Lower leg skin (tissue), 3 donors: ENCODE measurements at regions not wholly inside any gene's neighbourhood (a gene's known extent, or its start where the extent isn't known, plus 50 kb on each side); places are given as distances from the start of the nearest gene placed in this dataset.

Experiments
- POLR2A ChIP-seq, 2 donors: fragments of 450-650 bp; IDR thresholded peaks; one replicate each; pipeline ENCODE4 v1.6.1; 2016 to 2017; ENCODE audit warnings: antibody characterized with exemption in 2 of 2, mild to moderate bottlenecking in 1 of 2, moderate library complexity in 1 of 2
- TF ChIP-seq, protein P1 (sequence below), 3 donors: fragments of 450-650 bp; IDR thresholded peaks; one replicate each; pipeline ENCODE4 v1.5.1; 2016; ENCODE audit warnings: antibody characterized with exemption in 3 of 3, mild to moderate bottlenecking in 3 of 3, moderate library complexity in 2 of 3

DNA sequence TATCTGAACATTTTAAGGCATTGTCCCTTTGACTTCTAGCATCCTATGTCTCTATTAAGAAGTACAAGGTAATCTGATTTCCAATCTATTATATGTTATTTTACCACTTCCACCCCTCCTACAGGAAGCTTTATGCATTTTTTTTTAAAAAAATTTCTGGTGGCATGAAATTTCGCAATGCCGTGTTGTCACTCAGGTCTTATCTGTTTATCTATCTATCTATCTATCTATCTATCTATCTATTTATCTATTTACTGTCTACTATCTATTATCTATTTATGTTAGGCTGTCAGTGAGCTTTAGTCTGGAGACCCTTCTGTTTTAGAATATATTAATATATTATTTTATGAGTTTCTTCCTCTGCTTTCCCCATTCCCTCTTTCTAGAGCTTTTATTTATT is 125.3 kb upstream of the FAM9C start:
- TF ChIP-seq, protein P1, sequence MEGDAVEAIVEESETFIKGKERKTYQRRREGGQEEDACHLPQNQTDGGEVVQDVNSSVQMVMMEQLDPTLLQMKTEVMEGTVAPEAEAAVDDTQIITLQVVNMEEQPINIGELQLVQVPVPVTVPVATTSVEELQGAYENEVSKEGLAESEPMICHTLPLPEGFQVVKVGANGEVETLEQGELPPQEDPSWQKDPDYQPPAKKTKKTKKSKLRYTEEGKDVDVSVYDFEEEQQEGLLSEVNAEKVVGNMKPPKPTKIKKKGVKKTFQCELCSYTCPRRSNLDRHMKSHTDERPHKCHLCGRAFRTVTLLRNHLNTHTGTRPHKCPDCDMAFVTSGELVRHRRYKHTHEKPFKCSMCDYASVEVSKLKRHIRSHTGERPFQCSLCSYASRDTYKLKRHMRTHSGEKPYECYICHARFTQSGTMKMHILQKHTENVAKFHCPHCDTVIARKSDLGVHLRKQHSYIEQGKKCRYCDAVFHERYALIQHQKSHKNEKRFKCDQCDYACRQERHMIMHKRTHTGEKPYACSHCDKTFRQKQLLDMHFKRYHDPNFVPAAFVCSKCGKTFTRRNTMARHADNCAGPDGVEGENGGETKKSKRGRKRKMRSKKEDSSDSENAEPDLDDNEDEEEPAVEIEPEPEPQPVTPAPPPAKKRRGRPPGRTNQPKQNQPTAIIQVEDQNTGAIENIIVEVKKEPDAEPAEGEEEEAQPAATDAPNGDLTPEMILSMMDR (IDR thresholded peaks at IDR 0.05), result no peak
- TF ChIP-seq POLR2A (IDR thresholded peaks at IDR 0.05), result no peak
